CD14-positive monocyte (primary cell): ENCODE measurements at regions not wholly inside any gene's neighbourhood (a gene's known extent, or its start where the extent isn't known, plus 50 kb on each side); places are given as distances from the start of the nearest gene placed in this dataset.

Experiments used
- DNase-seq, 3 donors: peaks; one replicate each; pipeline ENCODE4 v3.0.0-alpha.2; 2011 to 2022
- H2AFZ ChIP-seq: 2 replicates; pipeline ENCODE4 v1.6.0; 2012; ENCODE audit warnings: mild to moderate bottlenecking, low read depth, low read length, inconsistent platforms; ENCODE audit not compliant: insufficient read depth, poor library complexity, severe bottlenecking
- H3K27ac ChIP-seq, 2 donors: 1 replicate in 1 of 2; 2 replicates in 1 of 2; pipeline ENCODE4 v1.5.1; 2012 to 2013; ENCODE audit warnings: low read length in 2 of 2, control low read depth in 1 of 2, inconsistent platforms in 1 of 2, low read depth in 1 of 2, mild to moderate bottlenecking in 1 of 2
- H3K27me3 ChIP-seq, 2 donors: one replicate each; pipeline versions ENCODE4 v1.6.0 to v1.6.1; 2011 to 2013; ENCODE audit warnings: low read length in 2 of 2; ENCODE audit not compliant: control insufficient read depth in 2 of 2, insufficient read depth in 2 of 2
- H3K36me3 ChIP-seq, 2 donors: replicated peaks in 1 of 2; 1 replicate in 1 of 2; 2 replicates in 1 of 2; pipeline versions ENCODE4 v1.5.1 to v1.6.1; 2012 to 2013; ENCODE audit warnings: low read length in 2 of 2, control low read depth in 1 of 2, inconsistent platforms in 1 of 2, mild to moderate bottlenecking in 1 of 2; ENCODE audit not compliant: insufficient read depth in 2 of 2, control insufficient read depth in 1 of 2
- H3K4me1 ChIP-seq, 2 donors: 1 replicate in 1 of 2; 2 replicates in 1 of 2; pipeline versions ENCODE4 v1.5.1 to v1.6.1; 2012 to 2013; ENCODE audit warnings: low read length in 2 of 2, control low read depth in 1 of 2, inconsistent platforms in 1 of 2, mild to moderate bottlenecking in 1 of 2, moderate library complexity in 1 of 2; ENCODE audit not compliant: insufficient read depth in 2 of 2, control insufficient read depth in 1 of 2
- H3K4me2 ChIP-seq: replicated peaks from 2 replicates; pipeline ENCODE3; 2012; ENCODE audit warnings: low read length, moderate library complexity, mild to moderate bottlenecking; ENCODE audit not compliant: poor library complexity, severe bottlenecking; ENCODE audit errors: extremely low read depth
- H3K4me3 ChIP-seq, 3 experiments: fragments of 200-600 bp in 1 of 3; sonication (generic) in 1 of 3; replicated peaks in 1 of 3; 1 replicate in 2 of 3; 2 replicates in 1 of 3; pipeline ENCODE4 v1.5.1; 2011 to 2013; ENCODE audit warnings: low read length in 3 of 3, mild to moderate bottlenecking in 3 of 3, control low read depth in 2 of 3, low read depth in 2 of 3, inconsistent platforms in 1 of 3, moderate library complexity in 1 of 3
- H3K79me2 ChIP-seq: 2 replicates; pipeline ENCODE4 v1.6.0; 2012; ENCODE audit warnings: mild to moderate bottlenecking, control low read depth, inconsistent platforms, low read length, moderate library complexity; ENCODE audit not compliant: insufficient read depth
- H3K9ac ChIP-seq: 2 replicates; pipeline ENCODE4 v1.6.0; 2017; ENCODE audit warnings: low read length, mild to moderate bottlenecking; ENCODE audit not compliant: insufficient read depth, poor library complexity, severe bottlenecking
- H3K9me3 ChIP-seq, 2 donors: replicated peaks in 1 of 2; 1 replicate in 1 of 2; 2 replicates in 1 of 2; pipeline versions ENCODE4 v1.5.1 to v1.6.1; 2012 to 2013; ENCODE audit warnings: low read length in 2 of 2, control low read depth in 1 of 2; ENCODE audit not compliant: control insufficient read depth in 1 of 2, insufficient read depth in 1 of 2
- H4K20me1 ChIP-seq: 2 replicates; pipeline ENCODE4 v1.6.0; 2012; ENCODE audit warnings: mild to moderate bottlenecking, low read length, control low read depth, moderate library complexity; ENCODE audit not compliant: insufficient read depth
- H3K27ac Mint-ChIP-seq, 7 donors: one replicate each; pipeline ENCODE4 v1.8.0; 2020; ENCODE audit warnings: mild to moderate bottlenecking in 7 of 7, mixed read lengths in 7 of 7, moderate library complexity in 6 of 7, inconsistent platforms in 2 of 7
- H3K27me3 Mint-ChIP-seq, 3 donors: one replicate each; pipeline ENCODE4 v1.8.0; 2021 to 2022; ENCODE audit warnings: low read depth in 3 of 3, mild to moderate bottlenecking in 3 of 3, mixed read lengths in 3 of 3, moderate library complexity in 3 of 3, inconsistent platforms in 1 of 3
- H3K36me3 Mint-ChIP-seq, 2 donors: one replicate each; pipeline ENCODE4 v1.8.0; 2020; ENCODE audit warnings: mixed read lengths in 2 of 2, inconsistent platforms in 1 of 2, mild to moderate bottlenecking in 1 of 2
- H3K4me1 Mint-ChIP-seq: one replicate; pipeline ENCODE4 v1.8.0; 2020; ENCODE audit warnings: mild to moderate bottlenecking, mixed read lengths
- H3K4me3 Mint-ChIP-seq, 2 donors: one replicate each; pipeline ENCODE4 v1.8.0; 2020; ENCODE audit warnings: mild to moderate bottlenecking in 2 of 2, mixed read lengths in 2 of 2, moderate library complexity in 1 of 2
- H3K9me3 Mint-ChIP-seq, 7 donors: one replicate each; pipeline ENCODE4 v1.8.0; 2020 to 2022; ENCODE audit warnings: mixed read lengths in 7 of 7, mild to moderate bottlenecking in 6 of 7, moderate library complexity in 6 of 7, inconsistent platforms in 2 of 7
- CTCF ChIP-seq: fragments of 200-600 bp; IDR thresholded peaks from one replicate; pipeline ENCODE4 v1.8.0; 2022; ENCODE audit warnings: antibody characterized with exemption, mild to moderate bottlenecking
- WGBS: methylation state at CpG from one replicate; pipeline ENCODE4 v1.1.5; 2013; ENCODE audit warnings: missing lambda C conversion rate; ENCODE audit not compliant: insufficient coverage; 5-methylcytosine and 5-hydroxymethylcytosine counted together
- intact Hi-C, 2 donors: fragments of 100-400 bp; cut with micrococcal nuclease; formaldehyde crosslinking; loops; one replicate each; pipeline versions ENCODE4 v1.15.0 to v1.15.1; 2023

GRCh38 chr22:49613108-49613507, 214.6 kb downstream of the BRD1 start:
- WGBS = 100% methylated on average over 2 of the region's 5 CpGs
- H3K4me1 ChIP-seq = no peaks in the 10 kb centered on the region

GRCh38 chr22:49609207-49609876, 218.3 kb downstream of the BRD1 start:
- no peaks in the 10 kb centered on the region for H3K4me1 ChIP-seq
- no peak overlapping the region for H3K4me3 ChIP-seq
- TF ChIP-seq CTCF = no peak
- intact Hi-C loops = no loop called here
- no peak overlapping the region for H3K27ac ChIP-seq
- H3K27me3 ChIP-seq = no peaks in the 10 kb centered on the region
- H3K4me2 ChIP-seq = no peak overlapping the region
- H3K9me3 ChIP-seq = peaks cover 29 to 66% of the 10 kb centered on the region in 2 donors
- H4K20me1 ChIP-seq = no peaks in the 10 kb centered on the region
- H2AFZ ChIP-seq = no peak overlapping the region
- H3K36me3 Mint-ChIP-seq = peaks cover 39 to 53% of the 10 kb centered on the region in 2 donors
- no peak overlapping the region for H3K27ac Mint-ChIP-seq
- peaks cover 0 to 25% of the 10 kb centered on the region in 2 donors for H3K36me3 ChIP-seq
- no peak overlapping the region for H3K4me3 Mint-ChIP-seq
- peaks cover 41 to 67% (median 48%) of the 10 kb centered on the region in 7 donors for H3K9me3 Mint-ChIP-seq
- 93% methylated on average over 20 of the region's 24 CpGs for WGBS
- H3K27me3 Mint-ChIP-seq = peaks cover 0 to 4% (median 2%) of the 10 kb centered on the region in 3 donors
- H3K9ac ChIP-seq = no peak overlapping the region
- no peak for DNase-seq
- H3K4me1 Mint-ChIP-seq = no peaks in the 10 kb centered on the region
- no peaks in the 10 kb centered on the region for H3K79me2 ChIP-seq

More at GRCh38 chr22:49613108-49613507, 214.6 kb downstream of the BRD1 start:
- Histone ChIP-seq H3K79me2 (no peaks in the 10 kb centered on the region), H3K4me2 (no peak overlapping the region), H2AFZ (no peak overlapping the region), H4K20me1 (no peaks in the 10 kb centered on the region), H3K27me3 (no peaks in the 10 kb centered on the region), H3K9me3 (peaks cover 47 to 72% of the 10 kb centered on the region in 2 donors), H3K36me3 (peaks cover 1 to 19% of the 10 kb centered on the region in 2 donors), H3K27ac (no peak overlapping the region), H3K9ac (no peak overlapping the region), H3K4me3 (no peak overlapping the region)
- H3K27ac Mint-ChIP-seq = peak overlapping the region in 1 of 7 donors; percentile 63
- peaks cover 0 to 4% (median 2%) of the 10 kb centered on the region in 3 donors for H3K27me3 Mint-ChIP-seq
- intact Hi-C loops = no loop called here
- peaks cover 42 to 70% of the 10 kb centered on the region in 2 donors for H3K36me3 Mint-ChIP-seq
- H3K4me1 Mint-ChIP-seq = no peaks in the 10 kb centered on the region
- TF ChIP-seq CTCF = no peak
- DNase-seq = no peak
- no peak overlapping the region for H3K4me3 Mint-ChIP-seq
- H3K9me3 Mint-ChIP-seq = peaks cover 48 to 66% (median 51%) of the 10 kb centered on the region in 7 donors
